ENCODE measurements at regions not wholly inside any gene's neighbourhood (a gene's known extent, or its start where the extent isn't known, plus 50 kb on each side); places are given as distances from the start of the nearest gene placed in this dataset.

GRCh38 chrX:14377427-14377826, 151.9 kb upstream of the GLRA2 start:
- no peak for TF ChIP-seq POLR2A (IDR thresholded peaks at IDR 0.05)
- no peak for TF ChIP-seq CTCF (IDR thresholded peaks at IDR 0.05)
